Neuronal stem cell (in vitro differentiated cells): ENCODE measurements at regions not wholly inside any gene's neighbourhood (a gene's known extent, or its start where the extent isn't known, plus 50 kb on each side); places are given as distances from the start of the nearest gene placed in this dataset.

Experiments used
- DNase-seq: peaks from one replicate; pipeline ENCODE4 v3.0.0-alpha.2; 2013; ENCODE audit warnings: low spot score
- H2AFZ ChIP-seq: one replicate; pipeline ENCODE4 v1.6.1; 2013; ENCODE audit warnings: mild to moderate bottlenecking, low read length, inconsistent platforms
- H2AK5ac ChIP-seq: 2 replicates; pipeline ENCODE4 v1.6.1; 2013; ENCODE audit warnings: low read depth, mild to moderate bottlenecking, inconsistent platforms, low read length, moderate library complexity, mixed read lengths
- H2BK120ac ChIP-seq: 2 replicates; pipeline ENCODE4 v1.6.1; 2013; ENCODE audit warnings: low read depth, mild to moderate bottlenecking, inconsistent platforms, low read length, moderate library complexity, mixed read lengths
- H2BK12ac ChIP-seq: one replicate; pipeline ENCODE4 v1.6.1; 2013; ENCODE audit warnings: low read length, inconsistent platforms
- H2BK15ac ChIP-seq: 2 replicates; pipeline ENCODE4 v1.6.1; 2013; ENCODE audit warnings: mild to moderate bottlenecking, low read length, inconsistent platforms, mixed read lengths
- H2BK5ac ChIP-seq: one replicate; pipeline ENCODE4 v1.6.1; 2013; ENCODE audit warnings: inconsistent platforms, mild to moderate bottlenecking, low read length, moderate library complexity
- H3K14ac ChIP-seq: one replicate; pipeline ENCODE4 v1.6.1; 2013; ENCODE audit warnings: low read length, inconsistent platforms
- H3K18ac ChIP-seq: 2 replicates; pipeline ENCODE4 v1.6.1; 2013; ENCODE audit warnings: low read length, inconsistent platforms
- H3K23ac ChIP-seq: 2 replicates; pipeline ENCODE4 v1.6.1; 2013; ENCODE audit warnings: low read depth, mild to moderate bottlenecking, mixed read lengths, low read length, inconsistent platforms; ENCODE audit not compliant: poor library complexity
- H3K27ac ChIP-seq: replicated peaks from 3 replicates; pipeline ENCODE4 v1.5.1; 2013; ENCODE audit warnings: low read length, inconsistent platforms
- H3K27me3 ChIP-seq, 3 experiments: 2 replicates each; pipeline ENCODE4 v1.6.1; 2013; ENCODE audit warnings: low read length in 3 of 3, mild to moderate bottlenecking in 2 of 3, inconsistent platforms in 1 of 3, low read depth in 1 of 3, mixed read lengths in 1 of 3, moderate library complexity in 1 of 3; ENCODE audit not compliant: control insufficient read depth in 3 of 3, insufficient read depth in 3 of 3
- H3K36me3 ChIP-seq, 2 donors: replicated peaks in 1 of 2; 2 replicates each; pipeline ENCODE4 v1.6.1; 2013; ENCODE audit warnings: low read length in 2 of 2; ENCODE audit not compliant: control insufficient read depth in 2 of 2, insufficient read depth in 2 of 2
- H3K4ac ChIP-seq: 2 replicates; pipeline ENCODE4 v1.6.1; 2013; ENCODE audit warnings: inconsistent platforms, mild to moderate bottlenecking, low read length, moderate library complexity
- H3K4me1 ChIP-seq, 2 donors: 1 replicate in 1 of 2; 2 replicates in 1 of 2; pipeline ENCODE4 v1.6.1; 2013; ENCODE audit warnings: low read length in 2 of 2, low read depth in 1 of 2; ENCODE audit not compliant: control insufficient read depth in 2 of 2, insufficient read depth in 1 of 2
- H3K4me2 ChIP-seq: one replicate; pipeline ENCODE4 v1.6.1; 2013; ENCODE audit warnings: mild to moderate bottlenecking, low read length, inconsistent platforms; ENCODE audit not compliant: insufficient read depth, poor library complexity, severe bottlenecking
- H3K4me3 ChIP-seq, 2 donors: 2 replicates each; pipeline ENCODE4 v1.5.1; 2013; ENCODE audit warnings: low read length in 2 of 2, mild to moderate bottlenecking in 2 of 2, inconsistent platforms in 1 of 2, moderate library complexity in 1 of 2
- H3K79me1 ChIP-seq: one replicate; pipeline ENCODE4 v1.6.1; 2013; ENCODE audit warnings: low read depth, mild to moderate bottlenecking, inconsistent platforms, low read length, moderate library complexity
- H3K9ac ChIP-seq: one replicate; pipeline ENCODE4 v1.6.1; 2013; ENCODE audit warnings: mild to moderate bottlenecking, low read depth, low read length, inconsistent platforms; ENCODE audit not compliant: poor library complexity
- H3K9me3 ChIP-seq, 2 donors: replicated peaks in 1 of 2; 2 replicates each; pipeline versions ENCODE3 to v1.6.1; 2013; ENCODE audit warnings: low read length in 2 of 2, mild to moderate bottlenecking in 2 of 2, inconsistent platforms in 1 of 2, low read depth in 1 of 2, mixed read lengths in 1 of 2, moderate library complexity in 1 of 2; ENCODE audit not compliant: control insufficient read depth in 2 of 2, insufficient read depth in 1 of 2
- H4K8ac ChIP-seq: one replicate; pipeline ENCODE4 v1.6.1; 2013; ENCODE audit warnings: low read depth, mild to moderate bottlenecking, inconsistent platforms, low read length, moderate library complexity
- H4K91ac ChIP-seq: one replicate; pipeline ENCODE4 v1.6.1; 2013; ENCODE audit warnings: low read length, low read depth, mild to moderate bottlenecking, inconsistent platforms; ENCODE audit not compliant: poor library complexity
- WGBS, 2 donors: extraction: QIAGEN DNeasy Blood & Tissue Kit; methylation state at CpG; one replicate each; pipeline ENCODE4 v1.1.7; 2013; ENCODE audit warnings: missing lambda C conversion rate in 2 of 2, mixed read lengths in 1 of 2; ENCODE audit not compliant: insufficient read length in 2 of 2, insufficient replicate concordance in 1 of 2; ENCODE audit errors: extremely low coverage in 2 of 2; 5-methylcytosine and 5-hydroxymethylcytosine counted together

- no peak overlapping the region for H3K4ac ChIP-seq
- H2AK5ac ChIP-seq: peak overlapping the region; percentile 65
- H3K9me3 ChIP-seq: no peaks in the 10 kb centered on the region
- no peak overlapping the region for H3K27ac ChIP-seq
- WGBS, 2 donors: no CpG with 5 or more reads among the region's 21 CpGs
- H3K4me3 ChIP-seq: no peak overlapping the region
- H2BK15ac ChIP-seq: peak overlapping the region; percentile 46
- peak overlapping the region; percentile 66 for H3K18ac ChIP-seq
- no peak for DNase-seq
- H4K8ac ChIP-seq: no peak overlapping the region
- H2BK5ac ChIP-seq: peak overlapping the region; percentile 26
- H2BK120ac ChIP-seq: no peak overlapping the region
- peak overlapping the region; percentile 71 for H2AFZ ChIP-seq
- no peak overlapping the region for H3K9ac ChIP-seq
- no peak overlapping the region for H4K91ac ChIP-seq
- no peak overlapping the region for H2BK12ac ChIP-seq
- no peaks in the 10 kb centered on the region for H3K36me3 ChIP-seq
- H3K14ac ChIP-seq: peak overlapping the region; percentile 61
- peaks cover 0 to 2% of the 10 kb centered on the region in 2 donors for H3K4me1 ChIP-seq
- no peaks in the 10 kb centered on the region for H3K79me1 ChIP-seq
- no peak overlapping the region for H3K4me2 ChIP-seq
- no peak overlapping the region for H3K23ac ChIP-seq
- H3K27me3 ChIP-seq: no peaks in the 10 kb centered on the region
These were observed 677.2 kb upstream of the INTU start for GRCh38 chr4:126955292-126956183.

GRCh38 chr4:126956184-126956897 is 676.4 kb upstream of the INTU start:
- Histone ChIP-seq H3K9me3 (no peaks in the 10 kb centered on the region), H3K18ac (peak overlapping the region; percentile 88), H2BK15ac (peak overlapping the region; percentile 58), H4K8ac (no peak overlapping the region), H3K4me3 (no peak overlapping the region), H2BK5ac (no peak overlapping the region), H3K36me3 (no peaks in the 10 kb centered on the region), H2AK5ac (peak overlapping the region; percentile 90), H3K23ac (peak overlapping the region; percentile 45), H2AFZ (peak overlapping the region; percentile 71), H3K27ac (no peak overlapping the region), H2BK120ac (no peak overlapping the region), H3K27me3 (no peaks in the 10 kb centered on the region), H4K91ac (peak overlapping the region; percentile 94), H3K14ac (no peak overlapping the region), H3K4ac (peak overlapping the region; percentile 5), H3K4me2 (no peak overlapping the region), H3K4me1 (peaks cover 0 to 2% of the 10 kb centered on the region in 2 donors), H2BK12ac (no peak overlapping the region), H3K9ac (no peak overlapping the region), H3K79me1 (no peaks in the 10 kb centered on the region)
- no peak for DNase-seq
- WGBS, 2 donors: no CpG with 5 or more reads among the region's 28 CpGs

- no peak overlapping the region for H4K91ac ChIP-seq
- H3K27me3 ChIP-seq: no peaks in the 10 kb centered on the region
- DNase-seq: no peak
- H3K9ac ChIP-seq: no peak overlapping the region
- no peak overlapping the region for H2BK12ac ChIP-seq
- H3K4me3 ChIP-seq: no peak overlapping the region
- H3K27ac ChIP-seq: no peak overlapping the region
- no peak overlapping the region for H2BK15ac ChIP-seq
- no peak overlapping the region for H3K4ac ChIP-seq
- H3K4me2 ChIP-seq: no peak overlapping the region
- no peak overlapping the region for H2BK5ac ChIP-seq
- no peaks in the 10 kb centered on the region for H3K9me3 ChIP-seq
- H3K36me3 ChIP-seq: no peaks in the 10 kb centered on the region
- peak overlapping the region; percentile 41 for H2AFZ ChIP-seq
- no peak overlapping the region for H3K23ac ChIP-seq
- H2BK120ac ChIP-seq: no peak overlapping the region
- H3K79me1 ChIP-seq: no peaks in the 10 kb centered on the region
- H2AK5ac ChIP-seq: no peak overlapping the region
- no peak overlapping the region for H3K18ac ChIP-seq
- no peak overlapping the region for H3K14ac ChIP-seq
- peaks cover 0 to 2% of the 10 kb centered on the region in 2 donors for H3K4me1 ChIP-seq
- WGBS, 2 donors: no CpG with 5 or more reads among the region's 1 CpG
- no peak overlapping the region for H4K8ac ChIP-seq
These were observed 675.2 kb upstream of the INTU start for GRCh38 chr4:126957556-126957955.

GRCh38 chr4:126957987-126958386 is 674.8 kb upstream of the INTU start:
- Histone ChIP-seq H4K91ac (no peak overlapping the region), H3K9me3 (no peaks in the 10 kb centered on the region), H3K27me3 (no peaks in the 10 kb centered on the region), H2AK5ac (no peak overlapping the region), H3K4ac (no peak overlapping the region), H2BK15ac (no peak overlapping the region), H3K79me1 (no peaks in the 10 kb centered on the region), H3K23ac (no peak overlapping the region), H3K14ac (no peak overlapping the region), H2BK12ac (no peak overlapping the region), H3K27ac (no peak overlapping the region), H4K8ac (no peak overlapping the region), H3K4me1 (peaks cover 0 to 2% of the 10 kb centered on the region in 2 donors), H3K4me2 (no peak overlapping the region), H3K36me3 (no peaks in the 10 kb centered on the region), H2BK5ac (no peak overlapping the region), H2BK120ac (no peak overlapping the region), H3K18ac (no peak overlapping the region), H3K4me3 (no peak overlapping the region), H3K9ac (no peak overlapping the region), H2AFZ (peak overlapping the region; percentile 41)
- no peak for DNase-seq
- WGBS, 2 donors: no CpG with 5 or more reads among the region's 1 CpG
